ENCODE measurements at regions not wholly inside any gene's neighbourhood (a gene's known extent, or its start where the extent isn't known, plus 50 kb on each side); places are given as distances from the start of the nearest gene placed in this dataset.
"Not testable (repeated sequence)": the region's sequence is repeated elsewhere in the genome, so short reads cannot be mapped to it uniquely, and the experiment has no call there.

- no peak for DNase-seq
Measured at GRCh38 chr3:177464392-177465256, 267.3 kb upstream of the TBL1XR1 start.

- no peak for DNase-seq
Measured at GRCh38 chr3:177465257-177465642, 268.0 kb upstream of the TBL1XR1 start.

- DNase-seq = no peak
Measured at GRCh38 chr3:177466074-177466473, 268.8 kb upstream of the TBL1XR1 start.

GRCh38 chr3:177466622-177467021 is 269.3 kb upstream of the TBL1XR1 start:
- DNase-seq = not testable (repeated sequence)

GRCh38 chr3:177467247-177467985 is 270.1 kb upstream of the TBL1XR1 start:
- DNase-seq = no peak

- no peak for DNase-seq
Measured at GRCh38 chr3:177468331-177468730, 271.0 kb upstream of the TBL1XR1 start.

- DNase-seq = no peak
Measured at GRCh38 chr3:177468816-177469215, 271.5 kb upstream of the TBL1XR1 start.

GRCh38 chr3:177469216-177469615 is 271.9 kb upstream of the TBL1XR1 start:
- DNase-seq = no peak

GRCh38 chr3:177470197-177470941 is 273.1 kb upstream of the TBL1XR1 start:
- DNase-seq = no peak

GRCh38 chr3:177471733-177472480 is 274.6 kb upstream of the TBL1XR1 start:
- DNase-seq = no peak

- DNase-seq = no peak
Measured at GRCh38 chr3:177473184-177473583, 275.9 kb upstream of the TBL1XR1 start.

- DNase-seq = no peak
Measured at GRCh38 chr3:177473903-177474302, 276.6 kb upstream of the TBL1XR1 start.

GRCh38 chr3:177474652-177475355 is 277.5 kb upstream of the TBL1XR1 start:
- no peak for DNase-seq

- DNase-seq = no peak
Measured at GRCh38 chr3:177475356-177475665, 278.0 kb upstream of the TBL1XR1 start.

GRCh38 chr3:177476495-177476894 is 279.2 kb upstream of the TBL1XR1 start:
- DNase-seq = no peak

- DNase-seq = no peak
Measured at GRCh38 chr3:177476921-177477435, 279.7 kb upstream of the TBL1XR1 start.

GRCh38 chr3:177478170-177478867 is 281.0 kb upstream of the TBL1XR1 start:
- no peak for DNase-seq

- no peak for DNase-seq
Measured at GRCh38 chr3:177479630-177480029, 282.3 kb upstream of the TBL1XR1 start.

GRCh38 chr3:177481329-177481728 is 284.0 kb upstream of the TBL1XR1 start:
- DNase-seq = no peak

- no peak for DNase-seq
Measured at GRCh38 chr3:177482048-177482691, 284.9 kb upstream of the TBL1XR1 start.
